ENCODE measurements at regions not wholly inside any gene's neighbourhood (a gene's known extent, or its start where the extent isn't known, plus 50 kb on each side); places are given as distances from the start of the nearest gene placed in this dataset.
"Not testable (repeated sequence)": the region's sequence is repeated elsewhere in the genome, so short reads cannot be mapped to it uniquely, and the experiment has no call there.

DNA sequence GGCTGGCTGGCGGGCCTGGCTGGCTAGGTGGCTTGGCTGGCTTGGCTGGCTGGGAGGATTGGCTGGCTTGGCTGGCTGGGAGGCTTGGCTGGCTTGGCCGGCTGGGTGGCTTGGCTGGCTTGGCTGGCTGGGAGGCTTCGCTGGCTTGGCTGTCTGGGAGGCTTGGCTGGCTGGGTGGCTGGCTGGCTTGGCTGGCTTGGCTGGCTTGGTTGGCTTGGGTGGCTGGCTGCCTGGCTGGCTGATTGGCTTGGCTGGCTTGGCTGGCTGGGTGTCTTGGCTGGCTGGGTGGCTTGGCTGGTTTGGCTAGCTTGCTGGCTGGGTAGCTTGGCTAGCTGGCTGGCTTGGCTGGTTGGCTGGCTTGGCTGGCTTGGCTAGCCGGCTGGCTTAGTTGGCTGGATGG is 2817.8 kb downstream of the RPIA start:
- DNase-seq (ENCODE audit: low spot score); in situ Hi-C loops (cut with MboI; ENCODE audit: low pct_unique_long_range_greater_than_20kb, low sequenced_read_pairs, unreplicated experiment): not testable (repeated sequence)

- not testable (repeated sequence) for DNase-seq (ENCODE audit: low spot score)
These were observed 2819.7 kb downstream of the RPIA start for GRCh38 chr2:91511166-91511565.

GRCh38 chr2:91515966-91516365 is 2824.5 kb downstream of the RPIA start:
- in situ Hi-C loops (cut with MboI; ENCODE audit: low pct_unique_long_range_greater_than_20kb, low sequenced_read_pairs, unreplicated experiment); DNase-seq (ENCODE audit: low spot score): not testable (repeated sequence)

More at GRCh38 chr2:91511166-91511565, 2819.7 kb downstream of the RPIA start:
- in situ Hi-C loops (cut with MboI; ENCODE audit: low pct_unique_long_range_greater_than_20kb, low sequenced_read_pairs, unreplicated experiment), result not testable (repeated sequence)

DNA sequence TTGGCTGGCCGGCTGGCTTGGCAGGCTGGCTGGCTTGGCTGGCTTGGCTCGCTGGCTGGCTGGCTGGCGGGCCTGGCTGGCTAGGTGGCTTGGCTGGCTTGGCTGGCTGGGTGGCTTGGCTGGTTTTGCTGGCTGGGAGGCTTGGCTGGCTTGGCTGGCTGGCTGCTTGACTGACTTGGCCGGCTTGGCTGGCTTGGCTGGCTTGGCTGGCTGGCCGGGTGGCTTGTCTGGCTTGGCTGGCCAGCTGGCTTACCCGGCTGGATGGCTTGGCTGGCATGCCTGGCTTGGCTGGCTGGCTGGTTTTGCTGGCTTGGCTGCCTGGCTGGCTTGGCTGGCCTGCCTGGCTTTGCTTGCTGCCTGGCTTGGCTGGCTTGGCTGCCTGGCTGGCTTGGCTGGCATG is 2825.2 kb downstream of the RPIA start:
- in situ Hi-C loops (cut with MboI; ENCODE audit: low pct_unique_long_range_greater_than_20kb, low sequenced_read_pairs, unreplicated experiment), result not testable (repeated sequence)

DNA sequence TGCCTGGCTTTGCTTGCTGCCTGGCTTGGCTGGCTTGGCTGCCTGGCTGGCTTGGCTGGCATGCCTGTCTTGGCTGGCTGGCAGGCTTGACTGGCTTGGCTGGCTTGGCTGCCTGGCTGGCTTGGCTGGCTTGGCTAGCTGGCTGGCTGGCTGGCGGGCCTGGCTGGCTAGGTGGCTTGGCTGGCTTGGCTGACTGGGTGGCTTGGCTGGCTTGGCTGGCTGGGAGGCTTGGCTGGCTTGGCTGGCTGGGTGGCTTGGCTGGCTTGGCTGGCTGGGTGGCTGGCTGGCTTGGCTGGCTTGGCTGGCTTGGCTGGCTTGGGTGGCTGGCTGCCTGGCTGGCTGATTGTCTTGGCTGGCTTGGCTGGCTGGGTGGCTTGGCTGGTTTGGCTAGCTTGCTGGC is 2826.4 kb downstream of the RPIA start:
- in situ Hi-C loops (cut with MboI; ENCODE audit: low pct_unique_long_range_greater_than_20kb, low sequenced_read_pairs, unreplicated experiment), result not testable (repeated sequence)

More for the DNA sequence above, 2825.2 kb downstream of the RPIA start:
- not testable (repeated sequence) for DNase-seq (ENCODE audit: low spot score)

DNA sequence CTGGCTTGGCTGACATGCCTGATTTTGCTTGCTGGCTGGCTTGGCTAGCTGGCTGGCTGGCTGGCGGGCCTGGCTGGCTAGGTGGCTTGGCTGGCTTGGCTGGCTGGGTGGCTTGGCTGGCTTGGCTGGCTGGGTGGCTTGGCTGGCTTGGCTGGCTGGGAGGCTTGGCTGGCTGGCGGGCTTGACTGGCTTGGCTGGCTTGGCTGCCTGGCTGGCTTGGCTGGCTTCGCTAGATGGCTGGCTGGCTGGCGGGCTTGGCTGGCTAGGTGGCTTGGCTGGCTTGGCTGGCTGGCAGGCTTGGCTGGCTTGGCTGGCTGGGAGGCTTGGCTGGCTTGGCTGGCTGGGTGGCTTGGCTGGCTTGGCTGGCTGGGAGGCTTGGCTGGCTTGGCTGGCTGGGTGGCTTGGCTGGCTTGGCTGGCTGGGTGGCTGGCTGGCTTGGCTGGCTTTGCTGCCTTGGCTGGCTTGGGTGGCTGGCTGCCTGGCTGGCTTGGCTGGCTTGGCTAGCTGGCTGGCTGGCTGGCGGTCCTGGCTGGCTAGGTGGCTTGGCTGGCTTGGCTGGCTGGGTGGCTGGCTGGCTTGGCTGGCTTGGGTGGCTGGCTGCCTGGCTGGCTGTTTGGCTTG is 2827.0 kb downstream of the RPIA start:
- in situ Hi-C loops (cut with MboI; ENCODE audit: low pct_unique_long_range_greater_than_20kb, low sequenced_read_pairs, unreplicated experiment); DNase-seq (ENCODE audit: low spot score): not testable (repeated sequence)

More for the DNA sequence above, 2826.4 kb downstream of the RPIA start:
- not testable (repeated sequence) for DNase-seq (ENCODE audit: low spot score)

DNA sequence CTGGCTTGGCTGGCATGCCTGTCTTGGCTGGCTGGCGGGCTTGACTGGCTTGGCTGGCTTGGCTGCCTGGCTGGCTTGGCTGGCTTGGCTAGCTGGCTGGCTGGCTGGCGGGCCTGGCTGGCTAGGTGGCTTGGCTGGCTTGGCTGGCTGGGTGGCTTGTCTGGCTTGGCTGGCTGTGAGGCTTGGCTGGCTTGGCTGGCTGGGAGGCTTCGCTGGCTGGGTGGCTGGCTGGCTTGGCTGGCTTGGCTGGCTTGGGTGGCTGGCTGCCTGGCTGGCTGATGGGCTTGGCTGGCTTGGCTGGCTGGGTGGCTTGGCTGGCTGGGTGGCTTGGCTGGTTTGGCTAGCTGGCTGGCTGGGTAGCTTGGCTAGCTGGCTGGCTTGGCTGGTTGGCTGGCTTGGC is 2827.9 kb downstream of the RPIA start:
- in situ Hi-C loops (cut with MboI; ENCODE audit: low pct_unique_long_range_greater_than_20kb, low sequenced_read_pairs, unreplicated experiment), result not testable (repeated sequence)

GRCh38 chr2:91519914-91520313 is 2828.4 kb downstream of the RPIA start:
- in situ Hi-C loops (cut with MboI; ENCODE audit: low pct_unique_long_range_greater_than_20kb, low sequenced_read_pairs, unreplicated experiment); DNase-seq (ENCODE audit: low spot score): not testable (repeated sequence)

More for the DNA sequence above, 2827.9 kb downstream of the RPIA start:
- DNase-seq (ENCODE audit: low spot score), result not testable (repeated sequence)

DNA sequence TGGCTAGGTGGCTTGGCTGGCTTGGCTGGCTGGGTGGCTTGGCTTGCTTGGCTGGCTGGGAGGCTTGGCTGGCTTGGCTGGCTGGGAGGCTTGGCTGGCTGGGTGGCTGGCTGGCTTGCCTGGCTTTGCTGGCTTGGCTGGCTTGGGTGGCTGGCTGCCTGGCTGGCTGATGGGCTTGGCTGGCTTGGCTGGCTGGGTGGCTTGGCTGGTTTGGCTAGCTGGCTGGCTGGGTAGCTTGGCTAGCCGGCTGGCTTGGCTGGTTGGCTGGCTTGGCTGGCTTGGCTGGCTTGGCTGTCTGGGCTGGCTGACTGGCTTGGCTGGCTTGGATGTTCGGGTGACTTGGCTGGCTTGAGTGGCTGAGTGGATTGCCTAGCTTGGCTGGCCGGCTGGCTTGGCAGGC is 2829.1 kb downstream of the RPIA start:
- in situ Hi-C loops (cut with MboI; ENCODE audit: low pct_unique_long_range_greater_than_20kb, low sequenced_read_pairs, unreplicated experiment); DNase-seq (ENCODE audit: low spot score): not testable (repeated sequence)

DNA sequence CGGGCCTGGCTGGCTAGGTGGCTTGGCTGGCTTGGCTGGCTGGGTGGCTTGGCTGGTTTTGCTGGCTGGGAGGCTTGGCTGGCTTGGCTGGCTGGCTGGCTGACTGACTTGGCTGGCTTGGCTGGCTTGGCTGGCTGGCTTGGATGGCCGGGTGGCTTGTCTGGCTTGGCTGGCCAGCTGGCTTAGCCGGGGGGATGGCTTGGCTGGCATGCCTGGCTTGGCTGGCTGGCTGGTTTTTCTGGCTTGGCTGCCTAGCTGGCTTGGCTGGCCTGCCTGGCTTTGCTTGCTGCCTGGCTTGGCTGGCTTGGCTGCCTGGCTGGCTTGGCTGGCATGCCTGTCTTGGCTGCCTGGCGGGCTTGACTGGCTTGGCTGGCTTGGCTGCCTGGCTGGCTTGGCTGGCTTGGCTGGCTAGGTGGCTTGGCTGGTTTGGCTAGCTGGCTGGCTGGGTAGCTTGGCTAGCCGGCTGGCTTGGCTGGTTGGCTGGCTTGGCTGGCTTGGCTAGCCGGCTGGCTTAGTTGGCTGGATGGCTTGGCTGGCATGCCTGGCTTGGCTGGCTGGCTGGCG is 2829.6 kb downstream of the RPIA start:
- DNase-seq (ENCODE audit: low spot score); in situ Hi-C loops (cut with MboI; ENCODE audit: low pct_unique_long_range_greater_than_20kb, low sequenced_read_pairs, unreplicated experiment): not testable (repeated sequence)

DNA sequence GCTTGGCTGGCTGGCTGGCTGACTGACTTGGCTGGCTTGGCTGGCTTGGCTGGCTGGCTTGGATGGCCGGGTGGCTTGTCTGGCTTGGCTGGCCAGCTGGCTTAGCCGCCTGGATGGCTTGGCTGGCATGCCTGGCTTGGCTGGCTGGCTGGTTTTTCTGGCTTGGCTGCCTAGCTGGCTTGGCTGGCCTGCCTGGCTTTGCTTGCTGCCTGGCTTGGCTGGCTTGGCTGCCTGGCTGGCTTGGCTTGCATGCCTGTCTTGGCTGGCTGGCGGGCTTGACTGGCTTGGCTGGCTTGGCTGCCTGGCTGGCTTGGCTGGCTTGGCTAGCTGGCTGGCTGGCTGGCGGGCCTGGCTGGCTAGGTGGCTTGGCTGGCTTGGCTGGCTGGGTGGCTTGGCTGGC is 2830.5 kb downstream of the RPIA start:
- DNase-seq (ENCODE audit: low spot score); in situ Hi-C loops (cut with MboI; ENCODE audit: low pct_unique_long_range_greater_than_20kb, low sequenced_read_pairs, unreplicated experiment): not testable (repeated sequence)

DNA sequence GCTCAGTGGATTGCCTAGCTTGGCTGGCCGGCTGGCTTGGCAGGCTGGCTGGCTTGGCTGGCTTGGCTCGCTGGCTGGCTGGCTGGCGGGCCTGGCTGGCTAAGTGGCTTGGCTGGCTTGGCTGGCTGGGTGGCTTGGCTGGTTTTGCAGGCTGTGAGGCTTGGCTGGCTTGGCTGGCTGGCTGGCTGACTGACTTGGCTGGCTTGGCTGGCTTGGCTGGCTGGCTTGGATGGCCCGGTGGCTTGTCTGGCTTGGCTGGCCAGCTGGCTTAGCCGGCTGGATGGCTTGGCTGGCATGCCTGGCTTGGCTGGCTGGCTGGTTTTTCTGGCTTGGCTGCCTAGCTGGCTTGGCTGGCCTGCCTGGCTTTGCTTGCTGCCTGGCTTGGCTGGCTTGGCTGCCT is 2831.4 kb downstream of the RPIA start:
- DNase-seq (ENCODE audit: low spot score); in situ Hi-C loops (cut with MboI; ENCODE audit: low pct_unique_long_range_greater_than_20kb, low sequenced_read_pairs, unreplicated experiment): not testable (repeated sequence)

GRCh38 chr2:91523751-91524150 is 2832.3 kb downstream of the RPIA start:
- in situ Hi-C loops (cut with MboI; ENCODE audit: low pct_unique_long_range_greater_than_20kb, low sequenced_read_pairs, unreplicated experiment), result not testable (repeated sequence)

GRCh38 chr2:91525587-91525986 is 2834.1 kb downstream of the RPIA start:
- DNase-seq (ENCODE audit: low spot score); in situ Hi-C loops (cut with MboI; ENCODE audit: low pct_unique_long_range_greater_than_20kb, low sequenced_read_pairs, unreplicated experiment): not testable (repeated sequence)

More at GRCh38 chr2:91523751-91524150, 2832.3 kb downstream of the RPIA start:
- not testable (repeated sequence) for DNase-seq (ENCODE audit: low spot score)

DNA sequence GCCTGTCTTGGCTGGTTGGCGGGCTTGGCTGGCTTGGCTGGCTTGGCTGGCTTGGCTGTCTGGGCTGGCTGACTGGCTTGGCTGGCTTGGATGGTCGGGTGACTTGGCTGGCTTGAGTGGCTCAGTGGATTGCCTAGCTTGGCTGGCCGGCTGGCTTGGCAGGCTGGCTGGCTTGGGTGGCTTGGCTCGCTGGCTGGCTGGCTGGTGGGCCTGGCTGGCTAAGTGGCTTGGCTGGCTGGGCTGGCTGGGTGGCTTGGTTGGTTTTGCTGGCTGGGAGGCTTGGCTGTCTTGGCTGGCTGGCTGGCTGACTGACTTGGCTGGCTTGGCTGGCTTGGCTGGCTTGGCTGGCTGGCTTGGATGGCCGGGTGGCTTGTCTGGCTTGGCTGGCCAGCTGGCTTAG is 2834.6 kb downstream of the RPIA start:
- DNase-seq (ENCODE audit: low spot score); in situ Hi-C loops (cut with MboI; ENCODE audit: low pct_unique_long_range_greater_than_20kb, low sequenced_read_pairs, unreplicated experiment): not testable (repeated sequence)

DNA sequence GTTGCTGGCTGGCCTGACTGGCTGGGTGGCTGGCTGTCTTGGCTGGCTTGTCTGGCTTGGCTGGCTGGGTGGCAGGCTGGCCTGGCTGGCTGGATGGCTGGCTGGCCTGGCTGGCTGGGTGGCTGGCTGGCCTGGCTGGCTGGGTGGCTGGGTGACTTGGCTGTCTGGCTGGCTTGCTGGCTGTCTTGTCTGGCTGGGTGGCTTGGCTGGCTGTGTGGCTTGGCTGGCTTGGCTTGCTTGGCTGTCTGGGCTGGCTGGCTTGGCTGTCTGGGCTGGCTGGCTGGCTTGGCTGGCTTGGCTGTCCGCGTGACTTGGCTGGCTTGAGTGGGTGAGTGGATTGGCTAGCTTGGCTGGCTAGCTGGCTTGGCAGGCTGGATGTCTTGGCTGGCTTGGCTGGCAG is 2835.6 kb downstream of the RPIA start:
- DNase-seq (ENCODE audit: low spot score), result not testable (repeated sequence)

GRCh38 chr2:91527491-91528031 is 2836.1 kb downstream of the RPIA start:
- in situ Hi-C loops (cut with MboI; ENCODE audit: low pct_unique_long_range_greater_than_20kb, low sequenced_read_pairs, unreplicated experiment); DNase-seq (ENCODE audit: low spot score): not testable (repeated sequence)

More for the DNA sequence above, 2835.6 kb downstream of the RPIA start:
- in situ Hi-C loops (cut with MboI; ENCODE audit: low pct_unique_long_range_greater_than_20kb, low sequenced_read_pairs, unreplicated experiment), result not testable (repeated sequence)

DNA sequence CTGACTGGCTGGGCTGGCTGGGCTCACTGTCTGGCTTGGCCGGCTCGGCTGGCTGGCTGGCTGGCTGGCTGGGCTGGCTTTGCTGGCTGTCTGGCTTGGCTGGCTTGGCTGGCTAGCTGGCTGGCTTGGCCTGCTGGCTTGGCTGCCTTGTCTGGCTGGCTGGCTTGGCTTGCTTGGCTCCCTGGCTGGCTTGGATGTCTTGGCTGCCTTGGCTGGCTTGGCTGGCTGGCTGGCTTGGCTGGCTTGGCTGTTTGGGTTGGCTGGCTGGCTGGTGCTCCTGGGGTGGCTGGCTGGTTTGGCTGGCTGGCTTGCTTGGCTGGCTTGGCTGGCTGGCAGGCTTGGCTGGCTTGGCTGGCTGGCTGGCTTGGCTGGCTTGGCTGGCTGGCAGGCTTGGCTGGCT is 2836.9 kb downstream of the RPIA start:
- DNase-seq (ENCODE audit: low spot score); in situ Hi-C loops (cut with MboI; ENCODE audit: low pct_unique_long_range_greater_than_20kb, low sequenced_read_pairs, unreplicated experiment): not testable (repeated sequence)

DNA sequence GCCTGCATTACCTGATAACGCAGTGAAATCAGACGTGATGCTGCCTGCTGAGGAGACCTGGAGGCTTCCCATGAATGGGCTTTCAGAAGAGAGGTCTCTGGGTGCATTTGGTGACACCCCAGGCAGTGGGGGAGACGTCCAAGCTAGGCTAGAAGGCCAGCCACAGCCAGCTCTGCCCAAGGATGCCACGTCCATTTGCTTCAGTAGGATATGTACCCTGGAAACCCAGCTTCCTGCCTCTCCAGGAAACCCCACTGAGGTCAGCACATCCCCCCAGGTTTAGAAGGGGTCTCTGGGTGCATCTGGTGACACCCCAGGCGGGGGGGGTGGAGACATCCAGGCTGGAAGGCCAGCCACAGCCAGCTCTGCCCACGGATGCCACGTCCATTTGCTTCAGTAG is 2844.6 kb downstream of the RPIA start:
- in situ Hi-C loops (cut with MboI; ENCODE audit: low pct_unique_long_range_greater_than_20kb, low sequenced_read_pairs, unreplicated experiment); DNase-seq (ENCODE audit: low spot score): not testable (repeated sequence)

Measured in GM13977 (cell line).